Activated T-cell treated with anti-CD3 and anti-CD28 coated beads for 4 hours (primary cell): ENCODE measurements at regions not wholly inside any gene's neighbourhood (a gene's known extent, or its start where the extent isn't known, plus 50 kb on each side); places are given as distances from the start of the nearest gene placed in this dataset.
"Not testable (repeated sequence)": the region's sequence is repeated elsewhere in the genome, so short reads cannot be mapped to it uniquely, and the experiment has no call there.

ENCODE experiments used
- DNase-seq: peaks from one replicate; pipeline ENCODE4 v3.0.0-alpha.2; 2020

- DNase-seq, result no peak
Observed at GRCh38 chr2:234405462-234405861, 91.4 kb downstream of the ARL4C start.

- no peak for DNase-seq
Observed at GRCh38 chr2:234404957-234405356, 91.9 kb downstream of the ARL4C start.

- no peak for DNase-seq
Observed at GRCh38 chr2:234403751-234404150, 93.1 kb downstream of the ARL4C start.

- no peak for DNase-seq
Observed at GRCh38 chr2:234403074-234403473, 93.8 kb downstream of the ARL4C start.

GRCh38 chr2:234401426-234401825, 95.5 kb downstream of the ARL4C start:
- DNase-seq, result no peak

- no peak for DNase-seq
Observed at GRCh38 chr2:234399451-234400246, 97.2 kb downstream of the ARL4C start.

- no peak for DNase-seq
Observed at GRCh38 chr2:234398531-234398930, 98.3 kb downstream of the ARL4C start.

GRCh38 chr2:234395891-234396420, 100.9 kb downstream of the ARL4C start:
- no peak for DNase-seq

- no peak for DNase-seq
Observed at GRCh38 chr2:234394450-234394849, 102.4 kb downstream of the ARL4C start.

- no peak for DNase-seq
Observed at GRCh38 chr2:234393354-234393753, 103.5 kb downstream of the ARL4C start.

GRCh38 chr2:234392041-234392615, 104.8 kb downstream of the ARL4C start:
- DNase-seq, result no peak

- no peak for DNase-seq
Observed at GRCh38 chr2:234391625-234392024, 105.3 kb downstream of the ARL4C start.

- not testable (repeated sequence) for DNase-seq
Observed at GRCh38 chr2:234389661-234390060, 107.2 kb downstream of the ARL4C start.

- no peak for DNase-seq
Observed at GRCh38 chr2:234388591-234388990, 108.3 kb downstream of the ARL4C start.

- DNase-seq, result no peak
Observed at GRCh38 chr2:234386971-234387370, 109.9 kb downstream of the ARL4C start.

GRCh38 chr2:234382131-234382530, 114.8 kb downstream of the ARL4C start:
- no peak for DNase-seq

- DNase-seq, result not testable (repeated sequence)
Observed at GRCh38 chr2:234378958-234379357, 117.9 kb downstream of the ARL4C start.

- no peak for DNase-seq
Observed at GRCh38 chr2:234378440-234378839, 118.4 kb downstream of the ARL4C start.

- DNase-seq, result no peak
Observed at GRCh38 chr2:234377761-234378391, 119.0 kb downstream of the ARL4C start.

- no peak for DNase-seq
Observed at GRCh38 chr2:234376229-234376628, 120.7 kb downstream of the ARL4C start.

- no peak for DNase-seq
Observed at GRCh38 chr2:234375176-234375880, 121.6 kb downstream of the ARL4C start.

GRCh38 chr2:234374736-234375135, 122.1 kb downstream of the ARL4C start:
- no peak for DNase-seq

GRCh38 chr2:234374150-234374508, 122.8 kb downstream of the ARL4C start:
- no peak for DNase-seq
